Natural killer cell (primary cell): ENCODE measurements at regions not wholly inside any gene's neighbourhood (a gene's known extent, or its start where the extent isn't known, plus 50 kb on each side); places are given as distances from the start of the nearest gene placed in this dataset.

Experiments used
- ATAC-seq, 3 donors: fragments of 150-1000 bp in 2 of 3; fragments of 200-7000 bp in 1 of 3; cut with Tn5 transposase; 1 replicate in 1 of 3; 2 replicates in 2 of 3; pipeline ENCODE4 v1.10.0; 2021; ENCODE audit warnings: mild to moderate bottlenecking in 2 of 3, moderate library complexity in 2 of 3
- DNase-seq, 2 donors: peaks; one replicate each; pipeline versions ENCODE4 v3.0.0 to v3.0.0-alpha.2; 2013 to 2021; ENCODE audit warnings: mixed read lengths in 1 of 2
- H3K27ac ChIP-seq: one replicate; pipeline ENCODE4 v1.5.1; 2013; ENCODE audit warnings: mild to moderate bottlenecking, low read length
- H3K27me3 ChIP-seq: one replicate; pipeline ENCODE4 v1.6.1; 2013; ENCODE audit warnings: low read length; ENCODE audit not compliant: control insufficient read depth, insufficient read depth
- H3K36me3 ChIP-seq: one replicate; pipeline ENCODE4 v1.6.1; 2013; ENCODE audit warnings: low read length; ENCODE audit not compliant: control insufficient read depth, insufficient read depth
- H3K4me1 ChIP-seq: one replicate; pipeline ENCODE4 v1.6.1; 2013; ENCODE audit warnings: low read length; ENCODE audit not compliant: control insufficient read depth, insufficient read depth
- H3K4me3 ChIP-seq: one replicate; pipeline ENCODE4 v1.5.1; 2013; ENCODE audit warnings: low read length
- H3K9me3 ChIP-seq: one replicate; pipeline ENCODE4 v1.6.1; 2013; ENCODE audit warnings: low read length; ENCODE audit not compliant: control insufficient read depth, insufficient read depth
- H3K27ac Mint-ChIP-seq, 2 donors: one replicate each; pipeline ENCODE4 v1.8.0; 2022; ENCODE audit warnings: mild to moderate bottlenecking in 2 of 2, mixed read lengths in 2 of 2, moderate library complexity in 1 of 2
- H3K27me3 Mint-ChIP-seq, 2 donors: one replicate each; pipeline ENCODE4 v1.8.0; 2022; ENCODE audit warnings: low read depth in 2 of 2, mixed read lengths in 2 of 2
- H3K36me3 Mint-ChIP-seq: one replicate; pipeline ENCODE4 v1.8.0; 2022; ENCODE audit warnings: mixed read lengths
- H3K4me1 Mint-ChIP-seq, 2 donors: one replicate each; pipeline ENCODE4 v1.8.0; 2022; ENCODE audit warnings: mixed read lengths in 2 of 2
- H3K4me3 Mint-ChIP-seq: one replicate; pipeline ENCODE4 v1.8.0; 2022; ENCODE audit warnings: mild to moderate bottlenecking, moderate library complexity, mixed read lengths
- H3K9me3 Mint-ChIP-seq, 2 donors: one replicate each; pipeline ENCODE4 v1.8.0; 2022; ENCODE audit warnings: mixed read lengths in 2 of 2
- CTCF ChIP-seq: fragments of 200-600 bp; IDR thresholded peaks from one replicate; pipeline ENCODE4 v1.8.0; 2022; ENCODE audit warnings: antibody characterized with exemption
- WGBS: methylation state at CpG from one replicate; pipeline ENCODE4 v1.1.7; 2013; ENCODE audit warnings: missing lambda C conversion rate; ENCODE audit not compliant: insufficient coverage; 5-methylcytosine and 5-hydroxymethylcytosine counted together
- intact Hi-C: fragments of 100-400 bp; cut with micrococcal nuclease; formaldehyde crosslinking; loops from one replicate; pipeline ENCODE4 v1.14.2; 2022

- Histone ChIP-seq H3K27ac (no peak overlapping the region), H3K4me3 (no peak overlapping the region), H3K4me1 (no peaks in the 10 kb centered on the region), H3K27me3 (no peaks in the 10 kb centered on the region), H3K36me3 (no peaks in the 10 kb centered on the region), H3K9me3 (peaks cover 7% of the 10 kb centered on the region)
- intact Hi-C loops: no loop called here
- no peaks in the 10 kb centered on the region for H3K27me3 Mint-ChIP-seq
- no peaks in the 10 kb centered on the region for H3K36me3 Mint-ChIP-seq
- 72% methylated on average over 7 of the region's 7 CpGs for WGBS
- no peaks in the 10 kb centered on the region for H3K4me1 Mint-ChIP-seq
- H3K4me3 Mint-ChIP-seq: no peak overlapping the region
- H3K27ac Mint-ChIP-seq: no peak overlapping the region
- ATAC-seq (no peak), DNase-seq (no peak)
- no peak for TF ChIP-seq CTCF
- no peaks in the 10 kb centered on the region for H3K9me3 Mint-ChIP-seq
Measured at GRCh38 chr18:78367996-78368395, 611.6 kb upstream of the SALL3 start.

- no peak for ATAC-seq
- WGBS: 93% methylated on average over 10 of the region's 10 CpGs
- H3K27me3 Mint-ChIP-seq: no peaks in the 10 kb centered on the region
Measured at GRCh38 chr18:78368726-78369125, 610.9 kb upstream of the SALL3 start.

GRCh38 chr18:78376046-78376445 lies 603.6 kb upstream of the SALL3 start:
- Histone ChIP-seq H3K36me3 (no peaks in the 10 kb centered on the region), H3K9me3 (no peaks in the 10 kb centered on the region), H3K27me3 (no peaks in the 10 kb centered on the region), H3K27ac (no peak overlapping the region), H3K4me1 (no peaks in the 10 kb centered on the region), H3K4me3 (no peak overlapping the region)
- no peaks in the 10 kb centered on the region for H3K36me3 Mint-ChIP-seq
- no peak overlapping the region for H3K4me3 Mint-ChIP-seq
- WGBS: 84% methylated on average over 8 of the region's 8 CpGs
- H3K27ac Mint-ChIP-seq: no peak overlapping the region
- DNase-seq (no peak), ATAC-seq (no peak)
- intact Hi-C loops: no loop called here
- peaks cover 0 to 2% of the 10 kb centered on the region in 2 donors for H3K27me3 Mint-ChIP-seq
- H3K4me1 Mint-ChIP-seq: no peaks in the 10 kb centered on the region
- H3K9me3 Mint-ChIP-seq: no peaks in the 10 kb centered on the region
- no peak for TF ChIP-seq CTCF

More at GRCh38 chr18:78368726-78369125, 610.9 kb upstream of the SALL3 start:
- Histone ChIP-seq H3K36me3 (no peaks in the 10 kb centered on the region), H3K9me3 (peaks cover 7% of the 10 kb centered on the region), H3K27ac (no peak overlapping the region), H3K4me3 (no peak overlapping the region), H3K27me3 (no peaks in the 10 kb centered on the region), H3K4me1 (no peaks in the 10 kb centered on the region)
- no peak for DNase-seq
- intact Hi-C loops: no loop called here
- H3K27ac Mint-ChIP-seq: no peak overlapping the region
- no peaks in the 10 kb centered on the region for H3K4me1 Mint-ChIP-seq
- no peak overlapping the region for H3K4me3 Mint-ChIP-seq
- H3K9me3 Mint-ChIP-seq: no peaks in the 10 kb centered on the region
- H3K36me3 Mint-ChIP-seq: no peaks in the 10 kb centered on the region
- no peak for TF ChIP-seq CTCF

GRCh38 chr18:78378403-78378802 lies 601.2 kb upstream of the SALL3 start:
- Mint-ChIP-seq H3K4me3 (no peak overlapping the region), H3K9me3 (no peaks in the 10 kb centered on the region), H3K36me3 (no peaks in the 10 kb centered on the region), H3K4me1 (no peaks in the 10 kb centered on the region), H3K27me3 (peaks cover 1 to 3% of the 10 kb centered on the region in 2 donors), H3K27ac (no peak overlapping the region)
- no peak for TF ChIP-seq CTCF
- Histone ChIP-seq H3K27me3 (no peaks in the 10 kb centered on the region), H3K27ac (no peak overlapping the region), H3K36me3 (no peaks in the 10 kb centered on the region), H3K4me3 (no peak overlapping the region), H3K4me1 (no peaks in the 10 kb centered on the region), H3K9me3 (no peaks in the 10 kb centered on the region)
- WGBS: 73% methylated on average over 7 of the region's 7 CpGs
- intact Hi-C loops: no loop called here
- ATAC-seq (no peak), DNase-seq (no peak)
